22Rv1 (cell line): ENCODE measurements at regions not wholly inside any gene's neighbourhood (a gene's known extent, or its start where the extent isn't known, plus 50 kb on each side); places are given as distances from the start of the nearest gene placed in this dataset.

Experiments used
- H3K27ac ChIP-seq: fragments of 450-650 bp; 2 replicates; pipeline ENCODE4 v1.5.1; 2017
- CTCF ChIP-seq: fragments of 450-650 bp; IDR thresholded peaks from 2 replicates; pipeline ENCODE4 v1.5.1; 2017; ENCODE audit warnings: mild to moderate bottlenecking
- ZFX ChIP-seq: fragments of 450-650 bp; IDR thresholded peaks from 2 replicates; pipeline ENCODE4 v1.6.1; 2017; ENCODE audit warnings: antibody characterized with exemption, borderline replicate concordance

DNA sequence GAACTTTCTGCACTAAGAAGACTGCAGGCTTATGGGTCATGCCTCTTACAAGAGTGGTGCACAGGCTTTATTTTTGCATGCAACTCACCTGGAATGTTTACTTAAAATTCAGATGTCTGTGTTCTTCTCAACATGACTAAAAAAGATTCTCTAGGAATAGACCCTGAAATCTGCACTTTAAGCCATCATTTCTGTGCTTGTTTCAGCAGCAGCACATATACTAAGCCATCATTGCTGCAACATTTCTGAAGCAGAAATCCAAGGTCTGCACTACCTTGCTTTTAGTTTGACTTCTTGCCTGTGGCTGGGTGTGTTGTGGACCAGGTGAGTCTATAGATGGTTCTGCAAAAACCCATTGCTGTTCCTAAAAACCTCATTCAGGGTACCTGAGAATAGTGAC, 156.8 kb downstream of the CEP120 start:
- H3K27ac ChIP-seq, result no peak overlapping the region
- no peak for TF ChIP-seq CTCF
- TF ChIP-seq ZFX, result no peak

DNA sequence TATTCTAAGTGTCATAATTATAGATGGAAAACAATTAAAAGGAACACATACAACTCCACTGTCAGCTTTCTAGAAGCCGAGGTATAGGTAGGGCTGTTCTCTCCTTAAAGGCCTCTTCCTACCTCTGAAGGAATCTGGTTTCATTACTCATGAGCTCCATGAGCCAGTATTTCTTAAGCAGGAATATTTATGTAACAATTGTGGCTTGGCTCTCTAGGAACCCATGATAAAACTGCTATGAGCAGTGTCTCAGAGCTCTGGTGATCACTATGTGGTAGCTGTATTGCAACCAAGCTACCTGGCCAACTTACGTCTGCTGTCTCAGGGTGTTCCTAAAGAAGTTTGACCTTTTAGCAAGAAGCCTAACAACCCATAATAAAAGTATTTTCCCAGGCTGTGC, 157.7 kb downstream of the CEP120 start:
- no peak overlapping the region for H3K27ac ChIP-seq
- TF ChIP-seq ZFX, result no peak
- no peak for TF ChIP-seq CTCF

- no peak for TF ChIP-seq ZFX
- TF ChIP-seq CTCF, result no peak
- no peak overlapping the region for H3K27ac ChIP-seq
Measured at GRCh38 chr5:123264394-123264793, 158.8 kb downstream of the CEP120 start.

GRCh38 chr5:123263859-123264258, 159.3 kb downstream of the CEP120 start:
- no peak overlapping the region for H3K27ac ChIP-seq
- no peak for TF ChIP-seq ZFX
- no peak for TF ChIP-seq CTCF

DNA sequence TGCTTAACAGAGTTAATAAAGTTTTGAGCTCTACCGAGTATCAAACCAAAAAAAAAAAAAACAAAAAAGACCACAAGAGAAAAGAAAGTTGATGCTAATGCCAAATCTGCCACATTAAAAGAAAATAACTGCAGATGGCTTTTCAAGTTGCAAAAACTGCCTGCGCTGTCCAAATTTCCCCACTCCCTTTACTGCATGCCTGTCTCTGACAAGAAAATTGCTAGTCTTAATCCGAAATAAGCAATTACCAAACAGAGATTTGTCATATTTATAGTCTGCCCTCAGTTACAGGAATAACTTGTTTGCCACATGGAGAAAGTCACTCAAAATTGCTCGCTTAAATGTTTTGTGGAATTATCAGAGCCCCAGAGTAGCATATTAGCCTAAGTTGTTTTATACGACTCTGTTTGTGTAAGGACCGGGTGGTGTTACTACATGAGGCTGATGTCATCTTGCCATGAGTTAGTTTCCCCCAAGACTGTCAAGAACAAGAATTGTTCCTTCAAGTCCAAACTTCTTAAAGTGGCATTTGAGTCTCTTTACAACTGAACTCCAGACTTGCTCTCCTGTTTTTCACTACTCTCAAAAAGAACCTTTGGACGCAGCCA, 160.9 kb downstream of the CEP120 start:
- no peak overlapping the region for H3K27ac ChIP-seq
- TF ChIP-seq CTCF (no peak), ZFX (no peak)

DNA sequence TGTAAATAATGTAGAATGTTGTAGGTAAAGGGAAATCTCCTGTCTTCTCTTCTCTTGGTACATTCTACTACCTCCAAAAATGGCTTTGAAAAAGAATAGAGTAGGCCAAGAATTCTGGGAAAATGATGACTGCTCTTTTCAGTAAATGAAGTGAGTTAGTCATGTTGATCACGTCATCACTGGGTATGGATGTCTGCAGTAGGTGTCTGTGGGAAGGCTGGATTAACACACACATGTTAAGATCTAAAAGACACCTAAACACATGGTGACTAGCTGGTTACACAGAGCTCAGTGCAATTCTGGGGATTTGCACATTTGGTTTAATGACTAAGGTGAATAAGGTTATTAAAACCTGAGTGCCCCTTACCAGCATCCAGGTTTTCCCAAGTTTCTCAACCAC, 161.5 kb downstream of the CEP120 start:
- TF ChIP-seq CTCF (no peak), ZFX (no peak)
- no peak overlapping the region for H3K27ac ChIP-seq

DNA sequence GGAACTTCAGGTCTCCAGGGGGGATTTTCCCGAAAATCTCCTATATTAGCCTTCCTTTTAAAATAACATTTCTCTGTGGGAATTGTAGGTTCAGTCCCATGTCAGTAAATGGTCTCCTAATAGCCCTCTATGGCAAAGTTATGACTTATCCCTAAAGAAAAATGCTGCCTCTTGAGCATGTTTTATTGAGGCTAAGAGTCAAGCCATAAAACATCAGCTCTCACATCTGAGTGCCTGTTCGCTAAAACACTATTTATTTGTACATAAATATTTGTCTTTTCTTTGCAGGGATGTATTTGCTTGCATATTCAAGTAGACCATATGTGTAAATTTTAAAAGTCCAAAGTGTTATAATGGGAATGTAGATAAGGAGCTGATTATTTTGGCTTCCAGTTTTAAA, 160.4 kb downstream of the PRDM6 start:
- no peak overlapping the region for H3K27ac ChIP-seq
- TF ChIP-seq CTCF (no peak), ZFX (no peak)
